ENCODE measurements at regions not wholly inside any gene's neighbourhood (a gene's known extent, or its start where the extent isn't known, plus 50 kb on each side); places are given as distances from the start of the nearest gene placed in this dataset.

GRCh38 chrX:12052109-12052508, 86.2 kb upstream of the FRMPD4 start:
- no peak for TF ChIP-seq CTCF (IDR thresholded peaks at IDR 0.05)
- TF ChIP-seq POLR2A (IDR thresholded peaks at IDR 0.05), result no peak
